ENCODE measurements at regions not wholly inside any gene's neighbourhood (a gene's known extent, or its start where the extent isn't known, plus 50 kb on each side); places are given as distances from the start of the nearest gene placed in this dataset.

DNA sequence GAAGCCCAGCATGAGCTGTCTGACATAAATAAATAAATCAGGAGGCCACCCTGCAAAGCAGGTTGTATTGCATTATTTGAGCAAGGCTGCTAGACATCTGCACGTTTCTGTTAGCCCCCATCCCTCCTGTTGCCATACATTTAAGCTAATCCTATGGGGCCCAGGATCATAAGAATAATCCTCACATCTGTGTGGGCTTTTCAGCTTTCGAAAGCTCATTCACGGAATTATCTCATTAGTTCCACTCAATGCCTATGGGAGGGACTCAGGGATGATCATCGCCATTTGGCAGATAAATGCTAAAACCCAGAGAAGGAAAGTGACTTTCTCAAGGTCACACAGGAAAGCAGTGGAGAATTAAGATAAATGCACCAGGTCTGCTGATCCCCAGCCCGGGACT, 123.4 kb downstream of the TLE3 start:
- peaks cover 2% of the 10 kb centered on the region for H3K9me3 Mint-ChIP-seq (ENCODE audit: unreplicated experiment)

DNA sequence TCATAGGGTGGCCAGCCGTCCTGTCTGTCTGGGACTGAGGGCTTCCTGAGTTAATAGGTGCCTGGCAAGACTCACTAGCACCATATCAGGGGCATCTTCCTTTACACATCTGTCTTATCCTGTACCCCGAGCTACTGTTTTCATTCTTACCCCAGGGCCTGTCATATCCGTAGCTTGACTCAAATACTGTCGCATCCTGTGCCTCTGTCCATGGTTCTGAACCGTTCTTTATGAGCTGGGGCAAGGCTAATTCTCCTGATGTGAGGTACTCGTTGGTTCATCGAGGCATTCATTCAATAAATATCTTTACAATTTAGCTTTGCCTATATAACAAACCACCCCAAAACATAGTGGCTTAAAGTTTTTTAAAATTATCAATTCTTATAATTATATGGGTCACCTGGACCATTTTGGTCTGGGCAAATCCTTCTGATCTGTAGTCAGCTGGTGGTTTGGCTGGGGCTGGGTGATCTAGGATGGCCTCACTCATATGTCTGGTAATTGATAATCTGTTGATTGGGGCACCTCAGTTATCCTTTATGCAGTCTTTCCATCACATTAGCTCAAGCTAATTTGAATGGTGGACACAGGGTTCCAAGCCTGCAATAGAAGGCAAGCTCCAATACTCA, 121.2 kb downstream of the TLE3 start:
- no peak for TF ChIP-seq CTCF (IDR thresholded peaks at IDR 0.05; ENCODE audit: partially characterized antibody, unreplicated experiment)
- no peak overlapping the region for H3K4me3 Mint-ChIP-seq (ENCODE audit: unreplicated experiment)
- H3K36me3 Mint-ChIP-seq (ENCODE audit: unreplicated experiment) = no peaks in the 10 kb centered on the region
- H3K27me3 Mint-ChIP-seq (ENCODE audit: unreplicated experiment) = peaks cover 4% of the 10 kb centered on the region
- DNase-seq = no peak
- H3K27ac Mint-ChIP-seq (ENCODE audit: unreplicated experiment) = no peak overlapping the region
- peaks cover 3% of the 10 kb centered on the region for H3K9me3 Mint-ChIP-seq (ENCODE audit: unreplicated experiment)
- peaks cover 34% of the 10 kb centered on the region for H3K4me1 Mint-ChIP-seq (ENCODE audit: low read depth, unreplicated experiment)

More for the DNA sequence above, 123.4 kb downstream of the TLE3 start:
- peaks cover 11% of the 10 kb centered on the region for H3K27me3 Mint-ChIP-seq (ENCODE audit: unreplicated experiment)
- H3K4me3 Mint-ChIP-seq (ENCODE audit: unreplicated experiment) = no peak overlapping the region
- no peak for DNase-seq
- H3K36me3 Mint-ChIP-seq (ENCODE audit: unreplicated experiment) = no peaks in the 10 kb centered on the region
- peak overlapping the region; percentile 18 for H3K27ac Mint-ChIP-seq (ENCODE audit: unreplicated experiment)
- no peak for TF ChIP-seq CTCF (IDR thresholded peaks at IDR 0.05; ENCODE audit: partially characterized antibody, unreplicated experiment)
- peaks cover 26% of the 10 kb centered on the region for H3K4me1 Mint-ChIP-seq (ENCODE audit: low read depth, unreplicated experiment)

- H3K4me3 Mint-ChIP-seq (ENCODE audit: unreplicated experiment) = no peak overlapping the region
- peaks cover 19% of the 10 kb centered on the region for H3K4me1 Mint-ChIP-seq (ENCODE audit: low read depth, unreplicated experiment)
- DNase-seq = no peak
- H3K27me3 Mint-ChIP-seq (ENCODE audit: unreplicated experiment) = peaks cover 3% of the 10 kb centered on the region
- H3K36me3 Mint-ChIP-seq (ENCODE audit: unreplicated experiment) = no peaks in the 10 kb centered on the region
- no peak overlapping the region for H3K27ac Mint-ChIP-seq (ENCODE audit: unreplicated experiment)
- H3K9me3 Mint-ChIP-seq (ENCODE audit: unreplicated experiment) = peaks cover 3% of the 10 kb centered on the region
- TF ChIP-seq CTCF (IDR thresholded peaks at IDR 0.05; ENCODE audit: partially characterized antibody, unreplicated experiment) = no peak
These were observed 119.1 kb downstream of the TLE3 start for GRCh38 chr15:69978603-69979002.

GRCh38 chr15:69979262-69979661, 118.5 kb downstream of the TLE3 start:
- no peak for DNase-seq
- Mint-ChIP-seq H3K27ac (ENCODE audit: unreplicated experiment) (no peak overlapping the region), H3K4me3 (ENCODE audit: unreplicated experiment) (no peak overlapping the region), H3K36me3 (ENCODE audit: unreplicated experiment) (no peaks in the 10 kb centered on the region), H3K4me1 (ENCODE audit: low read depth, unreplicated experiment) (peaks cover 14% of the 10 kb centered on the region), H3K27me3 (ENCODE audit: unreplicated experiment) (peaks cover 3% of the 10 kb centered on the region), H3K9me3 (ENCODE audit: unreplicated experiment) (peaks cover 3% of the 10 kb centered on the region)
- no peak for TF ChIP-seq CTCF (IDR thresholded peaks at IDR 0.05; ENCODE audit: partially characterized antibody, unreplicated experiment)

- Mint-ChIP-seq H3K9me3 (ENCODE audit: unreplicated experiment) (peaks cover 7% of the 10 kb centered on the region), H3K4me3 (ENCODE audit: unreplicated experiment) (peak overlapping the region; percentile 13), H3K36me3 (ENCODE audit: unreplicated experiment) (no peaks in the 10 kb centered on the region), H3K27ac (ENCODE audit: unreplicated experiment) (no peak overlapping the region), H3K4me1 (ENCODE audit: low read depth, unreplicated experiment) (peaks cover 11% of the 10 kb centered on the region), H3K27me3 (ENCODE audit: unreplicated experiment) (peaks cover 4% of the 10 kb centered on the region)
- TF ChIP-seq CTCF (IDR thresholded peaks at IDR 0.05; ENCODE audit: partially characterized antibody, unreplicated experiment) = no peak
- DNase-seq = no peak
These were observed 117.9 kb downstream of the TLE3 start for GRCh38 chr15:69979783-69980182.

All from glutamatergic neuron (in vitro differentiated cells).